IPS-NIHi11 (cell line): ENCODE measurements at regions not wholly inside any gene's neighbourhood (a gene's known extent, or its start where the extent isn't known, plus 50 kb on each side); places are given as distances from the start of the nearest gene placed in this dataset.
"Not testable (repeated sequence)": the region's sequence is repeated elsewhere in the genome, so short reads cannot be mapped to it uniquely, and the experiment has no call there.

Experiments used
- DNase-seq: peaks from one replicate; pipeline ENCODE4 v3.0.0; 2012; ENCODE audit warnings: mixed read lengths, low spot score

DNA sequence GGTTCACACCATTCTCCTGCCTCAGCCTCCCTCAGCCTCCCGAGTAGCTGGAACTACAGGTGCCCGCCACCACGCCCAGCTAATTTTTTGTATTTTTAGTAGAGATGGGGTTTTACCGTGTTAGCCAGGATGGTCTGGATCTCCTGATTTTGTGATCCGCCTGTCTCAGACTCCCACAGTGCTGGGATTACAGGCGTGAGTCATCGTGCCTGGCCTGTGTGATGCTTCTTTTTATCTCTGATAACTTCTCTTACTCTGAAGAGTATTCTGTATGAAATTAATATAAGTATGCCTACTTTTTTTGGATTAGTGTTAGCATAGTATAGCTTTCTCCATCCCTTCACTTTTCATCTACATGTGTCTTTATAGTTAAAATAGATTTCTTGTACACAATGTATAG lies 180.8 kb upstream of the GALNT15 start:
- DNase-seq, result not testable (repeated sequence)

- not testable (repeated sequence) for DNase-seq
Observed at GRCh38 chr3:15996496-15996895, 178.0 kb upstream of the GALNT15 start.

GRCh38 chr3:15997274-15997943 lies 177.1 kb upstream of the GALNT15 start:
- no peak for DNase-seq

DNA sequence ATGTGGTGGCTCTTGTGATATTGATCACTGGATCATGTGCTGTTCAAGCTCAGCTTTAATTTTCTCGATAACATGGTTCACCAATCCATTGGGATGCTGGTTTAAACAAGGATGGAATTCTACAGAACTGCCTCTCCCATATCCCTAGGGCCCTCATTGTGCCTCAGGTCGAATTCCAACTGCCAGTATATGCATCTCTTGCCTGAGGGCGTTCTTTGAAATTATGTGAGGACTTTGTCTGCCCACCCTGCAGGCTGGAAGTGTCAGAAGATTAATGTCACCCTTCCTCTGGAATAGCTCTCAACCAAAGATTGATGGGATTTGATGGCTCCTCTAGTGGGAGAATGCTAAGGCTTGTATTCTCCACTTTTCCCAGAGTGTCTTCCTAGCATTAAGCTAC lies 175.6 kb upstream of the GALNT15 start:
- DNase-seq, result no peak

GRCh38 chr3:16004812-16005211 lies 169.7 kb upstream of the GALNT15 start:
- DNase-seq, result no peak

DNA sequence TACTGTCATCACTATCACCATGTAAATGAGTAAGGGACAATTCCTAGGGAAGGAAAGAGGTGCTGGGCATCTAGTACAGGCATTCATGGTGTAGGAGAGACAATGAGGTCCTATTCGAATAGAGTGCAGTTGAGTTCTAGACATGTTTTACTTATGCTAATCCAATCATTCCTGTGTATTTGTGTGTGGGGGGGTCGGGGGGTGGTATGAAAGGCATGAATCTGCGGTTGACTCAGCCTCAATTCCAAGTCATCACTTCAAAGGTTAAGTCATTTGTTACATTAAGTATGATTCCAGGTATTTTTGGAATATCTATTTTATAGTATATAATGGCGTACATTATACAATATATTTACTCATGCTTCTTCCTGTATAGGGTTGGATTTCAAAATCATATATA lies 163.1 kb upstream of the GALNT15 start:
- no peak for DNase-seq

- DNase-seq, result no peak
Observed at GRCh38 chr3:16012086-16012485, 162.4 kb upstream of the GALNT15 start.

GRCh38 chr3:16013568-16013967 lies 160.9 kb upstream of the GALNT15 start:
- no peak for DNase-seq

- DNase-seq, result not testable (repeated sequence)
Observed at GRCh38 chr3:16021801-16022200, 152.7 kb upstream of the GALNT15 start.

GRCh38 chr3:16023881-16024280 lies 150.6 kb upstream of the GALNT15 start:
- not testable (repeated sequence) for DNase-seq

DNA sequence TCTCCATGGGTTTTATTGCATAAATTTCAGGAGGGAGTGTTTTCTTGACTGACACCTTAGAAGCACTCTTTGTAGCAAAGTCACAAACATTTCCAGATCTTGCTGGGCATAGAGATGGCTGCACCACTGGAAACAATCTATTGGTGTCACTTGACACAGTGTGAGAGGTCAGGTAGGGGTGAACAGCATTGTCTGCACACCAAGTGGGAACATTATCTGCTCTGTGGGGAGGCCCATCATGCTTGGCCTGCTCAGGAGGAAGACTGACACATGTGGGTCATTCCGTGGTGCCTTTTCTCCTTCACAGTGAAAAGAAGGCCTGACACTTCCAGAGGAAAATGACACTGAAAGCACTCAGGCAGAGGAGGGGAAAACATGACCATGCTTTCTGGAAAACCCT lies 149.9 kb upstream of the GALNT15 start:
- DNase-seq, result no peak

DNA sequence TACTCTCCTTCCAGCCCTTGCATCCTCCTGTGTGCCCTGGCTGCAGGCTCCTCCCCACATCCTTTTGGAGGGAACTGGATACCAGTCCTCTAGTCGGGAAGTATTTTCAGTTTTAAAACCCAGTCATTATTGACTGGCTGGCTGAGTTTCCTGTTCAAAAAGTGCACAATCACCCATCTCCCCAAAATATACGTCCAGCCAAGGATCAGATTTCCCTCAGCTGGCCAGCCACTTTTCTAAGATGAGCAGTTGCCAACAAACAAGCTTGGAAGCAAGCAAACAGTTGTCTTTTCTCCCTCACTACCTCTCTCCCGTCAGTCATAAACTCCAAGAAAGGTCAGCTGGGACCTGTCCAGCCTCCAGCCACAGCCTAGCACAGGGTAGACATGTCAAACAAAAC lies 147.7 kb upstream of the GALNT15 start:
- DNase-seq, result no peak

DNA sequence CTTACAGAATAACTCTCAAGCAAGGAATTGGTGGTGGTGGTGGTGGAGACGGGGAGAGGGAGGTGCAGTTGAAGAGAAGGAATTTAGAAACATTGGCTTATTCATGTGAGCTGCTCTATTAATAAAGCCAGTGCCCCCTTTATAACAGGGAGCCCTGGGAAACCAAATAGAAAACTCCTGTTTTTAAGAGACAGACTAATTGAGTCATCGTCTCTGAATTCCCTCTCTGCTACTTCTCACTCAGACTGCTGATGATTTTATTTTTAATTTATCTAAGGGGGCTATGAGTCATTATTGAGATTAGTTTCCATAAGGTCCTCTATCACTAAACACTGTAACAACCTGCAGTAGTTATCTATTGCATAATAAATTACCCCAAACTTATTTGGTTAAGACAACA lies 145.9 kb upstream of the GALNT15 start:
- no peak for DNase-seq

- DNase-seq, result no peak
Observed at GRCh38 chr3:16030342-16030741, 144.1 kb upstream of the GALNT15 start.

- DNase-seq, result no peak
Observed at GRCh38 chr3:16031434-16031833, 143.0 kb upstream of the GALNT15 start.

DNA sequence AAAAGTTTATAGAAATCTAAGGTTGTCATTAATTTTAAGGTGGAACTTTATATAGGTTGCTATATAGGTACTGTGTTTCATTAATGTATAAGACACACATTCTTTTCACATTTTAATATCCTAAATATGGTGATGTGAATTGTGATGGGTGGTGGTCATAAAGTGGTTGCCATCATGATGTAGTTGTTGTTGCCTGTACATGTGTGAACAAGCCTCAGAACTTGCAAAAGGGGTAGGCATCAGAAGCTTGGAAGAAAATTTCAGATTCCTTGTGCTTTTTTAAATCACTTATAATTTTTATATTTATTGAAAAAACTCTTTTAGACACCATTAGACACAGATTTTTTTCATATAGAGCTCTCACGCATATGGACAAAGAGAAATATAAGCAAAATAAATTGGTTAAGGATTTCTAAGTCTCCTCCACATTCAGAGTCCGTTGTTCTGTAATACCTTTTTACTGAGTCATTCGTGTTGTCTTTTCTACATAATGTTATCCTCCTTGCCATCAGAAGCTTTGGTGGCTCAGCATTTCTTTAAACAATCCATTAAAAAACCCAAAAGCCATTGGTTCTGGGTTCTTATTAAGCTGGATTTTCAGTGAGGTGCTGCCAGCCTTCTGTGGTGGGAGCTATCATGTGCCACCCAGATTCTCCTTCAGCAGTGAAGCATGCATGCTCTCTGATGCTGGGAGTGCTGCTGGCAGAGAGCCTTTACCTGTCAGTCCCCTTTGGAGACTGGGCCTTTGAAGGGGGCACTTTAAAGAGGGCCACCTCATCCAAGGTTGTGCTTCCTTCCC lies 140.4 kb upstream of the GALNT15 start:
- DNase-seq, result no peak

DNA sequence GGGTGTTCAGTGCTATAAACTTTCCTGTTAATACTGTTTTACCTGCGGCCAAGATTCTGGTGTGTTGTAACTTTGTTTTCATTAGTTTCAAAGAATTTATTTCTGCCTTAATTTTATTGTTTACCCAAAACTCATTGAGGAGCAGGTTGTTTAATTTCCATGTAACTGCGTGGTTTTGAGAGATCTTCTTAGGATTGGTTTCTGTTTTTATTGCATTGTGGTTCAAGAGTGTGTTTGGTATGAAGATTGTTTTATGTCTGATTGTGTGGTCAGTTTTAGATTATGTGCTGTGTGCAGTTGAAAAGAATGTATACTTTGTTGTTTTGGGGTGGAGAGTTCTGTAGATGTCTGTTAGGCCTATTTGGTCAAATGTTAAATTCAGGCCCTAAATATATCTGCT lies 133.5 kb upstream of the GALNT15 start:
- no peak for DNase-seq

DNA sequence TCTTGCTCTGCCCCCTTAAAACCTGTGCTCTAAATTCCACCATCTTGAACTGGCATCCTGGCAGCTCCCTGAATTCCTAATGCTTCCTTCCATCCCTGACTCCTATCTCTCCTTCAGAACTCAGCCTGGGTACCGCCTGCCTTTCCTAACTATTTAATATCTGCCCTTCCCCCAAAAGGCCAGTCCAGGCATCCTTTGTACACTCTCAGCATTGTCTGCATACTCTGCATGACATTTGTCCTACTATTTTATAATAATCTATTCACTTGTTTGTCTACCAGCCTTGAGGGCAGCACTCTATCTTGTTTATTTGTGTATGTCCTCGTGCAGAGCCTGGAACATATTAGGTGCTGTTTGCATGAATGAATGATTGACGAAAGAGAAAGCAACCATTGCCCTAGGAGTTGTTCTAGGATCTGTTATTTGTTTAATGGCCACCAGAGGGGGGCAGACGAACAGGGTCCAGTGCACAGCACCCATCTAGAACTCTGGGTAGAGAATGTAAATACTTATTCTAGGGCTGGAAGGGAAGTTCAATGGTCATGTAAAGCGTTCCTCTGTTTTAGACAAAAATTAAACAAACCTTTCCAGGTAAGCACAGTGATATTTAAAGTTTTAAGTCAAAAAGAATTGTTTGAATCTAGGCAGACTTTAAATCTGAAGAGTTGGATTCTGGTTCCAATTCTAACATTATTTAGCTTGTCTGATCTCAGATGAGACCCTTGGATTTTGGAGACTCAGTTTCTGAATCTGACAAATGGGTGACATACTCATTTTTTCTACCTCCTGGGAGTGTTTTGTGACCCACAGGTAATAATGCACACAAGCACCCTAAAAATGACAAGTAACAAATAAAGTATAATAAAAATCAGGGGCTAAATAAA lies 125.8 kb upstream of the GALNT15 start:
- DNase-seq, result peak; percentile 75

DNA sequence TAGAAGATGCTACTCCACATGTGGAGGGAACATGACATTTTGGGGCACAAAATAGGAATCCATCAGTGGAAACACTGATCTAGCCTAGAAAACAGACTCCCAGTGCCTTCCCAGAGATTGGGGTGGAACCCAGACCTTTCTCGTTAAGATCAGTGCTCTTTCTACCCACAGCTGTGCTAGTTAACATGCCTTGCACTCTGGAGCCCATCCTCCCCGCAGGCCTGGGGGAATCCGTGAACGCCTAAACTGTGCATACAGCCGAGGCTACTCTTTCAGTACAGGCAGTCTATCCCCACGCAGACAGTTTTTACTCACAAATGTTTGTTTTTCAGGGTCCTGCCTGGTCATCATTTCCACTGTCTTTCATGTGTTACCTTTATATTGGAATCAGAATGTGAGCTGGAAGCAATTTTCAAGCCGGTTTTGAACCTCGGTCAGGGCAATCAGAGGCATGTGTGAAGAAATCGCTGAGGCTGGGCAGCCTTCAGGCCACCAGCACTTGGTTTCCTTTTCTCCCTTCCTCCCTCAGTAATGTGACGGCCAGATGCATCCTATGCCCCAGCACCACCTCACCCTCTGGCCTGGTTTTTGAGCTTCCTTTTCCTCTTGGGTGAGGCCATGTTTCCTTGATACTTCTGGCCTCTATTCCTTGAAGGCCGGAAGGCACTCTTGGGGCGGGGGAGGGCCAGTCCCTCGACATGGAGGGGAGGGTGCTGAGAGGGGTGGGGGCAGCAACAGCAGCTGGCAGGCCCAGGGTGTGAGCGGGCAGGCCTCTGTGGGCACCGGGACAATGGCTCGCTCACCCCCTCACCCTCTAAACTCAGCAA lies 123.6 kb upstream of the GALNT15 start:
- DNase-seq, result no peak

DNA sequence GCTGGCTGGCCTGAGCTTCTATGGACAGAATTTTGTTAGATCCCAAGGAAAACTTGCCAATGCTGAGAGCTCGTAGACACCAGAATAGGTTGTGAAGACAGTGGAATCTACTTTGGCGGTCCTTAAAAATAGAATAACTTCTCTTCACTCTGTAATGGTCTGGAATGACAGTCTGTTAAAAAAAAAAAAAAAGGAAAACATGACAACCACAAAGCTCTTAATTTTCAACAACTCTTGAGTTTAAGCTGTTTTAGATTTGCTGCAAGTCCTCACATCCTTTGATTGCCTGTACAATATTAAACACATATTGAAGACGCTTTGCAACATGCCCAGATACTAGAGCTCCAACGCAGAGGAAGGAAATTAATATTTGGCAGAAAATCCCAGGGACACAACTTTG lies 122.8 kb upstream of the GALNT15 start:
- no peak for DNase-seq

DNA sequence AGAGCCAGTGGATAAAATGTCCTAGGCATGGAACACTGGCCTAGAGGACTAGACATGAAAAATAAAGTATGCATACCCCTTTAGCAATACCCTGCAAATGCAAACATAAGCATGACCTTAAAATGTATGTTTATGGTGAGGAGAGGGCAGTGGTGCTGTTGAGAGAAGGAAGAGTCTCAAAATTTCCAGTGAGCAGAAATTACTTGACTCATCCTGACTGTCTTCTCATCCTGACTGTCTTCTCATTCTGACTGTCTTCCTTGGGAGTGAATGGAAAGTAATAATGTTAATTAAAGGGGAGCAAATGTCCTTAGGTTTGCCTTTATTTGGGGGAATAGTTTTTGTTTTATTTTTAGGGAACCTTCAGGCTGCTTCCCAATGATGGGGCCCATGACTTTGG lies 121.5 kb upstream of the GALNT15 start:
- DNase-seq, result no peak

GRCh38 chr3:16053794-16054193 lies 120.7 kb upstream of the GALNT15 start:
- no peak for DNase-seq
